Dedifferentiated amniotic fluid mesenchymal stem cell (primary cell): ENCODE measurements at regions not wholly inside any gene's neighbourhood (a gene's known extent, or its start where the extent isn't known, plus 50 kb on each side); places are given as distances from the start of the nearest gene placed in this dataset.
"Not testable (repeated sequence)": the region's sequence is repeated elsewhere in the genome, so short reads cannot be mapped to it uniquely, and the experiment has no call there.

Experiments used
- DNase-seq: peaks from one replicate; pipeline ENCODE4 v3.0.0-alpha.2; 2016; ENCODE audit errors: extremely low spot score

- no peak for DNase-seq
These were observed 240.4 kb upstream of the RREB1 start for GRCh38 chr6:6867404-6867799.

- no peak for DNase-seq
These were observed 238.7 kb upstream of the RREB1 start for GRCh38 chr6:6869094-6869493.

GRCh38 chr6:6870921-6871320, 236.8 kb upstream of the RREB1 start:
- DNase-seq = no peak

GRCh38 chr6:6872459-6873344, 235.1 kb upstream of the RREB1 start:
- no peak for DNase-seq

- DNase-seq = no peak
These were observed 234.0 kb upstream of the RREB1 start for GRCh38 chr6:6873778-6874177.

- no peak for DNase-seq
These were observed 231.8 kb upstream of the RREB1 start for GRCh38 chr6:6875818-6876470.

GRCh38 chr6:6877792-6878191, 230.0 kb upstream of the RREB1 start:
- not testable (repeated sequence) for DNase-seq

- no peak for DNase-seq
These were observed 228.7 kb upstream of the RREB1 start for GRCh38 chr6:6878887-6879585.

- DNase-seq = not testable (repeated sequence)
These were observed 228.2 kb upstream of the RREB1 start for GRCh38 chr6:6879586-6879974.

- no peak for DNase-seq
These were observed 226.9 kb upstream of the RREB1 start for GRCh38 chr6:6880745-6881437.

- no peak for DNase-seq
These were observed 226.1 kb upstream of the RREB1 start for GRCh38 chr6:6881438-6882225.

GRCh38 chr6:6882592-6882991, 225.2 kb upstream of the RREB1 start:
- DNase-seq = no peak

GRCh38 chr6:6883011-6883410, 224.8 kb upstream of the RREB1 start:
- no peak for DNase-seq

GRCh38 chr6:6884193-6884627, 223.6 kb upstream of the RREB1 start:
- DNase-seq = no peak

GRCh38 chr6:6884916-6885315, 222.8 kb upstream of the RREB1 start:
- no peak for DNase-seq

- no peak for DNase-seq
These were observed 222.1 kb upstream of the RREB1 start for GRCh38 chr6:6885521-6886170.

- no peak for DNase-seq
These were observed 221.4 kb upstream of the RREB1 start for GRCh38 chr6:6886171-6886885.

- no peak for DNase-seq
These were observed 220.9 kb upstream of the RREB1 start for GRCh38 chr6:6886886-6887285.

GRCh38 chr6:6889601-6890000, 218.2 kb upstream of the RREB1 start:
- no peak for DNase-seq

GRCh38 chr6:6890400-6890858, 217.3 kb upstream of the RREB1 start:
- DNase-seq = no peak
